SKM-1 treated with dmso at 0.1 percent for 144 hours (cell line): ENCODE measurements at regions not wholly inside any gene's neighbourhood (a gene's known extent, or its start where the extent isn't known, plus 50 kb on each side); places are given as distances from the start of the nearest gene placed in this dataset.
"Not testable (repeated sequence)": the region's sequence is repeated elsewhere in the genome, so short reads cannot be mapped to it uniquely, and the experiment has no call there.

Source experiments
- DNase-seq: peaks from one replicate; lab custom pipeline; 2025; ENCODE audit not compliant: unreplicated experiment; lab: John Stamatoyannopoulos, UW

GRCh38 chr10:93127642-93128215 lies 54.0 kb downstream of the CYP26A1 start:
- not testable (repeated sequence) for DNase-seq

- DNase-seq, result no peak
Measured at GRCh38 chr10:93131986-93132385, 58.3 kb downstream of the CYP26A1 start.

- DNase-seq, result no peak
Measured at GRCh38 chr10:93138113-93138870, 64.6 kb downstream of the CYP26A1 start.

GRCh38 chr10:93139059-93139655 lies 65.5 kb downstream of the CYP26A1 start:
- DNase-seq, result no peak

- DNase-seq, result no peak
Measured at GRCh38 chr10:93142534-93142933, 68.8 kb downstream of the CYP26A1 start.

- no peak for DNase-seq
Measured at GRCh38 chr10:93143281-93143680, 69.6 kb downstream of the CYP26A1 start.

- no peak for DNase-seq
Measured at GRCh38 chr10:93146336-93146735, 72.6 kb downstream of the CYP26A1 start.

- no peak for DNase-seq
Measured at GRCh38 chr10:93147281-93147680, 73.6 kb downstream of the CYP26A1 start.

GRCh38 chr10:93148476-93148875 lies 74.8 kb downstream of the CYP26A1 start:
- DNase-seq, result no peak

GRCh38 chr10:93149761-93150160 lies 76.1 kb downstream of the CYP26A1 start:
- no peak for DNase-seq

GRCh38 chr10:93150289-93150688 lies 76.6 kb downstream of the CYP26A1 start:
- DNase-seq, result peak; percentile 23

- DNase-seq, result no peak
Measured at GRCh38 chr10:93150990-93151547, 77.4 kb downstream of the CYP26A1 start.

GRCh38 chr10:93152136-93152535 lies 78.4 kb downstream of the CYP26A1 start:
- no peak for DNase-seq

- DNase-seq, result no peak
Measured at GRCh38 chr10:93154531-93154930, 80.8 kb downstream of the CYP26A1 start.

GRCh38 chr10:93160140-93160539 lies 86.4 kb downstream of the CYP26A1 start:
- DNase-seq, result no peak

GRCh38 chr10:93160829-93161228 lies 87.1 kb downstream of the CYP26A1 start:
- no peak for DNase-seq

GRCh38 chr10:93165367-93165766 lies 91.7 kb downstream of the CYP26A1 start:
- DNase-seq, result no peak

- no peak for DNase-seq
Measured at GRCh38 chr10:93166134-93166533, 92.4 kb downstream of the CYP26A1 start.

- no peak for DNase-seq
Measured at GRCh38 chr10:93171837-93172236, 98.1 kb downstream of the CYP26A1 start.

GRCh38 chr10:93173967-93174845 lies 100.5 kb downstream of the CYP26A1 start:
- DNase-seq, result no peak

- no peak for DNase-seq
Measured at GRCh38 chr10:93175490-93175889, 101.8 kb downstream of the CYP26A1 start.
